Ovary (tissue), 3 donors: ENCODE measurements at regions not wholly inside any gene's neighbourhood (a gene's known extent, or its start where the extent isn't known, plus 50 kb on each side); places are given as distances from the start of the nearest gene placed in this dataset.

ENCODE experiments used
- CTCF ChIP-seq, 3 donors: fragments of 450-650 bp in 2 of 3; fragments of 200-600 bp in 1 of 3; IDR thresholded peaks; one replicate each; pipeline versions ENCODE4 v1.5.1 to v1.8.0; 2016 to 2022; ENCODE audit warnings: antibody characterized with exemption in 3 of 3, mild to moderate bottlenecking in 1 of 3
- EP300 ChIP-seq: sonication (generic); formaldehyde crosslinking; IDR thresholded peaks from one replicate; pipeline ENCODE4 v1.6.1; 2017; ENCODE audit warnings: antibody characterized with exemption
- POLR2A ChIP-seq: fragments of 450-650 bp; IDR thresholded peaks from one replicate; pipeline ENCODE4 v1.6.1; 2017; ENCODE audit warnings: antibody characterized with exemption, mild to moderate bottlenecking, moderate library complexity
- donor health status: DM: no; HTN: no; CAD: no.

DNA sequence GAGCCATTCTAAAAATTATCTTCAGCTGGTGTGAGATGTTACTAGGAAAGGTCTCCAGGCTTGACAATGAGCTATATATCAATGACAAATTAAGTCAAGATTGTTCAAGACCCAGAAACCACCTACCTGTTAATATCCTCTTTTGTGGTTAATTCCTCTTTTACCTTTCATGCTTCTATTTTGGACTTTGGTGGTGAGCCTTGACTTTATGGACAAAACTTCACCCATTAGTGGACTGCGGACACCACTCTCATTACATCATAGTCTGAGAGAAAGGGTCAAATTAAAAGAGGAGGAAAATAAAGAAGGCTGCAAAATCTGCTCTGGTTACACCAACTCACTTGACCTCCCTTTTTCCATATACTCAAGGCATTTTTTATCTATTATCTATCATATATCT is 271.5 kb upstream of the TTC14 start:
- TF ChIP-seq CTCF (IDR thresholded peaks at IDR 0.05) (no peak), POLR2A (no peak), EP300 (no peak)
